PC-9 (cell line): ENCODE measurements at regions not wholly inside any gene's neighbourhood (a gene's known extent, or its start where the extent isn't known, plus 50 kb on each side); places are given as distances from the start of the nearest gene placed in this dataset.

Source experiments
- BruUV-seq: library from RNA; stranded (reverse); fragments of 400-500 nt; replicated peaks from 2 replicates; lab custom pipeline; 2021; lab: Mats Ljungman, UMichigan
- CTCF ChIA-PET: fragments of 300-600 bp; sonication (Branson Sonifier 250); formaldehyde crosslinking; loops from one replicate; lab custom pipeline; 2022; ENCODE audit warnings: antibody characterized with exemption; lab: Charles Lee
- POLR2A ChIA-PET: fragments of 300-600 bp; sonication (Branson Sonifier 250); formaldehyde crosslinking; loops from one replicate; lab custom pipeline; 2022; ENCODE audit warnings: antibody characterized with exemption; ENCODE audit not compliant: unreplicated experiment; lab: Charles Lee
- DNase-seq, 2 experiments: peaks; one replicate each; pipeline versions ENCODE4 v3.0.0 to v3.0.0-alpha.2; 2015 to 2022; ENCODE audit warnings: mixed read lengths in 1 of 2
- H2AFZ ChIP-seq: fragments of 200-600 bp; sonication (generic); 2 replicates; pipeline ENCODE4 v1.8.1; 2017; ENCODE audit warnings: antibody characterized with exemption
- H3F3A ChIP-seq: fragments of 200-600 bp; sonication (generic); 2 replicates; pipeline ENCODE4 v1.8.1; 2017; ENCODE audit warnings: antibody characterized with exemption, mild to moderate bottlenecking, low read depth; ENCODE audit not compliant: insufficient read depth
- H3K27ac ChIP-seq: fragments of 200-600 bp; sonication (generic); 2 replicates; pipeline ENCODE4 v1.6.1; 2016; ENCODE audit warnings: mixed run types
- H3K27me3 ChIP-seq: fragments of 200-600 bp; sonication (generic); 2 replicates; pipeline ENCODE4 v1.6.1; 2016; ENCODE audit warnings: low read depth, mixed run types; ENCODE audit not compliant: insufficient read depth
- H3K36me3 ChIP-seq: fragments of 200-600 bp; sonication (generic); 2 replicates; pipeline ENCODE4 v1.6.1; 2016; ENCODE audit warnings: low read depth, mixed run types
- H3K4me1 ChIP-seq: fragments of 200-600 bp; sonication (generic); replicated peaks from 2 replicates; pipeline ENCODE4 v1.6.1; 2016; ENCODE audit warnings: mixed run types; ENCODE audit not compliant: insufficient read depth
- H3K4me2 ChIP-seq: fragments of 200-600 bp; sonication (generic); 2 replicates; pipeline ENCODE4 v1.6.1; 2017; ENCODE audit warnings: mixed run types
- H3K4me3 ChIP-seq: fragments of 200-600 bp; sonication (generic); 2 replicates; pipeline ENCODE4 v1.6.1; 2016; ENCODE audit warnings: mixed run types
- H3K79me2 ChIP-seq: fragments of 200-600 bp; sonication (generic); 2 replicates; pipeline ENCODE4 v1.6.1; 2017; ENCODE audit warnings: low read depth, mixed run types
- H3K9me2 ChIP-seq: fragments of 200-600 bp; sonication (generic); 2 replicates; pipeline ENCODE4 v1.8.1; 2017; ENCODE audit warnings: mild to moderate bottlenecking; ENCODE audit not compliant: insufficient read depth
- H3K9me3 ChIP-seq: fragments of 200-600 bp; sonication (generic); 2 replicates; pipeline ENCODE4 v1.8.1; 2016; ENCODE audit warnings: low read depth; ENCODE audit not compliant: insufficient read depth
- H4K20me1 ChIP-seq: fragments of 200-600 bp; sonication (generic); 2 replicates; pipeline ENCODE4 v1.8.1; 2017; ENCODE audit not compliant: insufficient read depth
- CTCF ChIP-seq: fragments of 200-600 bp; sonication (generic); conservative IDR thresholded peaks from 2 replicates; pipeline ENCODE4 v1.6.1; 2017; ENCODE audit warnings: mixed run types, antibody characterized with exemption, mild to moderate bottlenecking, moderate library complexity
- EZH2 ChIP-seq: fragments of 200-600 bp; sonication (generic); IDR thresholded peaks from 2 replicates; pipeline ENCODE4 v1.8.0; 2017; ENCODE audit warnings: antibody characterized with exemption, low read depth
- intact Hi-C: fragments of 100-400 bp; cut with micrococcal nuclease; formaldehyde crosslinking; loops from one replicate; pipeline ENCODE4 v1.10.0; 2022; ENCODE audit not compliant: unreplicated experiment

- Histone ChIP-seq H3K36me3 (no peaks in the 10 kb centered on the region), H3K27ac (no peak overlapping the region), H3K79me2 (no peaks in the 10 kb centered on the region), H3F3A (no peaks in the 10 kb centered on the region), H3K4me3 (no peak overlapping the region), H3K9me3 (no peaks in the 10 kb centered on the region), H3K9me2 (no peaks in the 10 kb centered on the region), H2AFZ (no peak overlapping the region), H3K27me3 (no peaks in the 10 kb centered on the region), H3K4me1 (no peaks in the 10 kb centered on the region), H4K20me1 (no peaks in the 10 kb centered on the region), H3K4me2 (no peak overlapping the region)
- intact Hi-C loops, result no loop called here
- DNase-seq, result no peak
- CTCF ChIA-PET, result no interaction called here
- no peak for TF ChIP-seq EZH2
- no peak for TF ChIP-seq CTCF
- POLR2A ChIA-PET, result no interaction called here
- BruUV-seq, result no TSS peak
These were observed 386.5 kb downstream of the INHBA start for GRCh38 chr7:41316410-41316809.

DNA sequence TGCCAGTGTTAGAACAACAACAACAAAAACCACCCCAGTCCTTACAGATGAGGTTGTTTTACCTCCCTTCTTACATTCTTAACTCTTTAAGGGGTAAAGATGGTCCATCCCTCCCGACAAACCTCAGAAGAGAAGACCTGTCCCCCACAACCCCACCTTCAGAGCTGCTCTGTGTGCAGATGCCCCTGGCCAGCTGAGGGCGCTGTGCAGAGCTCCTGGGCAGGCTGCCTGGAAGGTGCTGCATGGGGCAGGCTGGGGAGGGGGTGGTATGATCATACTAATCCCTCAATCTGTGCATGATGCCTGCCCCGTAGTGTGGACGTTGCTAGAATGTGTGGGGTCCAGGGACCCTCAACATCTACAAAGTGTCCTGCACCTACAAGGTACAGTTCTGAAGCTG is 387.1 kb downstream of the INHBA start:
- TF ChIP-seq CTCF (peak; percentile 53), EZH2 (no peak)
- no peak overlapping the region for H3K27ac ChIP-seq
- H3K4me3 ChIP-seq, result no peak overlapping the region
- H3K9me3 ChIP-seq, result no peaks in the 10 kb centered on the region
- no TSS peak for BruUV-seq
- DNase-seq, result no peak
- no peaks in the 10 kb centered on the region for H3K27me3 ChIP-seq
- POLR2A ChIA-PET, result interaction anchor here (0.6 kb wide), 1 partner anchor 39 kb away, joined by 14 read pairs; no protein-coding TSS in a partner anchor
- H4K20me1 ChIP-seq, result no peaks in the 10 kb centered on the region
- H3K36me3 ChIP-seq, result no peaks in the 10 kb centered on the region
- no peak overlapping the region for H3K4me2 ChIP-seq
- H3F3A ChIP-seq, result no peaks in the 10 kb centered on the region
- no peaks in the 10 kb centered on the region for H3K9me2 ChIP-seq
- H2AFZ ChIP-seq, result no peak overlapping the region
- H3K79me2 ChIP-seq, result no peaks in the 10 kb centered on the region
- intact Hi-C loops, result no loop called here
- CTCF ChIA-PET, result interaction anchor here (0.6 to 0.7 kb wide), 2 partner anchors 62 to 387 kb away, joined by 3 to 8 read pairs; partner anchors contain the start of gene INHBA
- no peaks in the 10 kb centered on the region for H3K4me1 ChIP-seq

GRCh38 chr7:41313171-41313570 is 389.7 kb downstream of the INHBA start:
- no peaks in the 10 kb centered on the region for H3F3A ChIP-seq
- no peaks in the 10 kb centered on the region for H3K79me2 ChIP-seq
- CTCF ChIA-PET, result interaction anchor here (0.7 kb wide), 1 partner anchor 1081 kb away, joined by 3 read pairs; no protein-coding TSS in a partner anchor
- POLR2A ChIA-PET, result no interaction called here
- no peaks in the 10 kb centered on the region for H3K27me3 ChIP-seq
- H2AFZ ChIP-seq, result no peak overlapping the region
- H4K20me1 ChIP-seq, result no peaks in the 10 kb centered on the region
- no peaks in the 10 kb centered on the region; the same call in 1 of the 2 replicates for H3K9me3 ChIP-seq
- TF ChIP-seq CTCF, result no peak
- TF ChIP-seq EZH2, result no peak
- intact Hi-C loops, result no loop called here
- no peak overlapping the region for H3K4me2 ChIP-seq
- no peaks in the 10 kb centered on the region for H3K36me3 ChIP-seq
- no peak overlapping the region for H3K4me3 ChIP-seq
- no peak overlapping the region for H3K27ac ChIP-seq
- no peaks in the 10 kb centered on the region for H3K9me2 ChIP-seq
- DNase-seq, result no peak
- H3K4me1 ChIP-seq, result no peaks in the 10 kb centered on the region
- no TSS peak for BruUV-seq
